H1 (cell line): ENCODE measurements at regions not wholly inside any gene's neighbourhood (a gene's known extent, or its start where the extent isn't known, plus 50 kb on each side); places are given as distances from the start of the nearest gene placed in this dataset.

Experiments used
- ATF3 ChIP-seq: IDR thresholded peaks from 2 replicates; pipeline ENCODE4 v1.6.1; 2011; ENCODE audit warnings: low read depth, mild to moderate bottlenecking, low read length; ENCODE audit not compliant: insufficient read depth
- CTCF ChIP-seq, 3 experiments: IDR thresholded peaks; 1 replicate in 2 of 3; 2 replicates in 1 of 3; pipeline versions ENCODE4 v1.5.1 to v1.6.1; 2011; ENCODE audit warnings: low read length in 3 of 3, mild to moderate bottlenecking in 3 of 3, inconsistent platforms in 2 of 3, low read depth in 1 of 3, moderate library complexity in 1 of 3; ENCODE audit not compliant: insufficient read depth in 1 of 3; ENCODE audit errors: control extremely low read depth in 1 of 3
- E2F6 ChIP-seq: IDR thresholded peaks from 2 replicates; pipeline ENCODE4 v1.6.1; 2012; ENCODE audit warnings: inconsistent platforms
- EZH2 ChIP-seq: fragments of 200-600 bp; sonication (generic); IDR thresholded peaks from 2 replicates; pipeline ENCODE4 v1.7.1; 2012; ENCODE audit warnings: low read depth, mild to moderate bottlenecking, moderate library complexity, low read length, inconsistent platforms; ENCODE audit not compliant: severe bottlenecking
- GABPA ChIP-seq: IDR thresholded peaks from 2 replicates; pipeline ENCODE4 v1.6.1; 2011; ENCODE audit warnings: mild to moderate bottlenecking, low read length, moderate library complexity, borderline replicate concordance; ENCODE audit not compliant: insufficient read depth
- JUND ChIP-seq: IDR thresholded peaks from 2 replicates; pipeline ENCODE4 v1.6.1; 2011; ENCODE audit warnings: mild to moderate bottlenecking, improper control_type of control experiment, low read length
- POLR2A ChIP-seq, 2 experiments: IDR thresholded peaks; 1 replicate in 1 of 2; 2 replicates in 1 of 2; pipeline ENCODE4 v1.6.1; 2011; ENCODE audit warnings: low read depth in 2 of 2, low read length in 2 of 2, mild to moderate bottlenecking in 2 of 2; ENCODE audit errors: control extremely low read depth in 1 of 2
- POLR2AphosphoS5 ChIP-seq: IDR thresholded peaks from 2 replicates; pipeline ENCODE4 v1.6.1; 2011; ENCODE audit warnings: low read depth, low read length
- RFX5 ChIP-seq: IDR thresholded peaks from 2 replicates; pipeline ENCODE4 v1.6.1; 2011; ENCODE audit warnings: low read depth, low read length, improper control_type of control experiment, borderline replicate concordance
- SP4 ChIP-seq: IDR thresholded peaks from 2 replicates; pipeline ENCODE4 v1.6.1; 2012; ENCODE audit warnings: low read length, inconsistent platforms
- TEAD4 ChIP-seq: IDR thresholded peaks from 2 replicates; pipeline ENCODE4 v1.6.1; 2012; ENCODE audit warnings: low read depth, low read length, inconsistent platforms, mixed read lengths

- no peak for TF ChIP-seq GABPA
- TF ChIP-seq CTCF (IDR thresholded peaks at IDR 0.05; ENCODE audit: control extremely low read depth in 1 of 3, insufficient read depth in 1 of 3, low read depth in 1 of 3, low read length in 3 of 3): no peak
- TF ChIP-seq POLR2A (IDR thresholded peaks at IDR 0.05; ENCODE audit: control extremely low read depth in 1 of 2, low read depth in 2 of 2, low read length in 2 of 2): no peak
- no peak for TF ChIP-seq POLR2AphosphoS5
- no peak for TF ChIP-seq EZH2
- no peak for TF ChIP-seq RFX5
- TF ChIP-seq TEAD4: no peak
- TF ChIP-seq JUND: no peak
- TF ChIP-seq SP4: no peak
- no peak for TF ChIP-seq E2F6
- TF ChIP-seq ATF3: no peak
Measured at GRCh38 chr6:56714982-56715456, 72.3 kb upstream of the DST start.
